SH-SY5Y (cell line): ENCODE measurements at regions not wholly inside any gene's neighbourhood (a gene's known extent, or its start where the extent isn't known, plus 50 kb on each side); places are given as distances from the start of the nearest gene placed in this dataset.

Experiments used
- GATA2 ChIP-seq: IDR thresholded peaks from 2 replicates; pipeline ENCODE4 v1.6.1; 2011; ENCODE audit warnings: mild to moderate bottlenecking, low read depth, low read length
- GATA3 ChIP-seq: IDR thresholded peaks from 2 replicates; pipeline ENCODE4 v1.6.1; 2011; ENCODE audit warnings: low read depth, mild to moderate bottlenecking, low read length, moderate library complexity

GRCh38 chr11:121711236-121711635 lies 258.5 kb upstream of the SORL1-AS1 start:
- TF ChIP-seq GATA3 (no peak), GATA2 (no peak)
